ENCODE measurements at regions not wholly inside any gene's neighbourhood (a gene's known extent, or its start where the extent isn't known, plus 50 kb on each side); places are given as distances from the start of the nearest gene placed in this dataset.

DNA sequence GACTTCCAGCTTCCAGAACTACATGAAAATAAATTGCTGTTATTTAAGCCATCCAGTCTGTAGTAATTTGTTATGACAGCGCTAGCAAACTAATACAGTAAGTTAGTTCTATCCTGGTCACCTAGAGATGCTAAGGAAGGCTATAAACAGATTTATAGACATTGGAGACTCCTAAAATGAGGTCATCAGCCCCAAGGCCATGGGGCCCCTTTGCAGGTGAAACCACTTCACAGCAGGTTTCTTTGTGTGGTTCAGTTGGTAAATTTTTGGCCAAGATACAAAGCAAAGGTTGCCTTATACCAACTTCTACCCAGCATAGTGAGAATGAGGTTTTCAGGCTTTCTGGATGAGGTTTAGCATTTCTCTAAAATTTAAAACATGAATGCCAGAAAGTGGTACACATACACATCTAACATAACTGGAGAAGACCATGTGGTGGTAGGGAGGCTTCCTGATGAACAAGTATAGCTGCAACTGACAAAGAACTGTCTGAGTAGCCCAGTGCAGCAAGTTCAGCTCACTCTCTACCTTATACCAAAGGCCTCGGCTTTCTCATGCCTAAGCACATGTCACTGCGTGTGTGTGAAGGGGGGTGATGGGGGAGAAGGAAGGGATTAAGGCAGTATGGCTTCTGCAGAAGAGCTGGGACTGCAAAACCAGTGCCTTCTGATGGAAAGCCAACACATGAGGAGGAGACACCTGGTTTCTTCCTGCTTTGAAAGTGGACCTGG, 264.6 kb upstream of the TAS2R1 start:
- Mint-ChIP-seq H3K4me3 (no peak overlapping the region), H3K4me1 (no peaks in the 10 kb centered on the region), H3K27me3 (no peaks in the 10 kb centered on the region), H3K9me3 (ENCODE audit: insufficient read depth) (no peaks in the 10 kb centered on the region), H3K27ac (no peak overlapping the region)
- Histone ChIP-seq H2AFZ (ENCODE audit: insufficient read depth, low read depth, low read length, poor library complexity, severe bottlenecking) (no peak overlapping the region), H3K79me2 (ENCODE audit: control insufficient read depth, insufficient read depth, low read length) (no peaks in the 10 kb centered on the region), H3K4me2 (replicated peaks; ENCODE audit: low read depth, low read length, poor library complexity, severe bottlenecking) (no peak overlapping the region), H3K9ac (ENCODE audit: low read length) (no peak overlapping the region), H3K4me1 (ENCODE audit: control insufficient read depth in 2 of 2, insufficient read depth in 2 of 2, low read length in 2 of 2) (no peaks in the 10 kb centered on the region), H3K9me3 (ENCODE audit: control extremely low read depth in 1 of 3, control insufficient read depth in 2 of 3, insufficient read depth in 1 of 3, low read length in 2 of 3) (peaks cover 0 to 7% (median 0%) of the 10 kb centered on the region in 3 donors), H4K20me1 (ENCODE audit: control insufficient read depth, insufficient read depth, low read length, poor library complexity, severe bottlenecking) (no peaks in the 10 kb centered on the region), H3K27me3 (replicated peaks in 1 of 4; ENCODE audit: control extremely low read depth in 1 of 4, control insufficient read depth in 3 of 4, insufficient read depth in 4 of 4, low read length in 3 of 4) (no peaks in the 10 kb centered on the region), H3K36me3 (replicated peaks in 1 of 2; ENCODE audit: control extremely low read depth in 1 of 2, control insufficient read depth in 1 of 2, extremely low read depth in 1 of 2, insufficient read depth in 2 of 2, low read length in 1 of 2) (no peaks in the 10 kb centered on the region), H3K27ac (ENCODE audit: low read length in 2 of 2) (no peak overlapping the region), H3K4me3 (ENCODE audit: control extremely low read depth in 1 of 5, extremely low read depth in 1 of 5, insufficient read depth in 1 of 5, low read depth in 2 of 5, low read length in 4 of 5) (no peak overlapping the region)
- WGBS (ENCODE audit: insufficient coverage): 17% methylated on average over 1 of the region's 3 CpGs
- ChIA-PET POLR2A (no interaction called here), CTCF (no interaction called here)
- intact Hi-C loops (cut with micrococcal nuclease): no loop called here
- no peak for ATAC-seq (ENCODE audit: low read depth)
- TF ChIP-seq, protein P1, sequence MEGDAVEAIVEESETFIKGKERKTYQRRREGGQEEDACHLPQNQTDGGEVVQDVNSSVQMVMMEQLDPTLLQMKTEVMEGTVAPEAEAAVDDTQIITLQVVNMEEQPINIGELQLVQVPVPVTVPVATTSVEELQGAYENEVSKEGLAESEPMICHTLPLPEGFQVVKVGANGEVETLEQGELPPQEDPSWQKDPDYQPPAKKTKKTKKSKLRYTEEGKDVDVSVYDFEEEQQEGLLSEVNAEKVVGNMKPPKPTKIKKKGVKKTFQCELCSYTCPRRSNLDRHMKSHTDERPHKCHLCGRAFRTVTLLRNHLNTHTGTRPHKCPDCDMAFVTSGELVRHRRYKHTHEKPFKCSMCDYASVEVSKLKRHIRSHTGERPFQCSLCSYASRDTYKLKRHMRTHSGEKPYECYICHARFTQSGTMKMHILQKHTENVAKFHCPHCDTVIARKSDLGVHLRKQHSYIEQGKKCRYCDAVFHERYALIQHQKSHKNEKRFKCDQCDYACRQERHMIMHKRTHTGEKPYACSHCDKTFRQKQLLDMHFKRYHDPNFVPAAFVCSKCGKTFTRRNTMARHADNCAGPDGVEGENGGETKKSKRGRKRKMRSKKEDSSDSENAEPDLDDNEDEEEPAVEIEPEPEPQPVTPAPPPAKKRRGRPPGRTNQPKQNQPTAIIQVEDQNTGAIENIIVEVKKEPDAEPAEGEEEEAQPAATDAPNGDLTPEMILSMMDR (IDR thresholded peaks at IDR 0.05): no peak
- no peak for TF ChIP-seq EZH2 (IDR thresholded peaks at IDR 0.05; ENCODE audit: borderline replicate concordance, insufficient read depth, low read depth, low read length, poor library complexity, severe bottlenecking)
- no peak for DNase-seq

DNA sequence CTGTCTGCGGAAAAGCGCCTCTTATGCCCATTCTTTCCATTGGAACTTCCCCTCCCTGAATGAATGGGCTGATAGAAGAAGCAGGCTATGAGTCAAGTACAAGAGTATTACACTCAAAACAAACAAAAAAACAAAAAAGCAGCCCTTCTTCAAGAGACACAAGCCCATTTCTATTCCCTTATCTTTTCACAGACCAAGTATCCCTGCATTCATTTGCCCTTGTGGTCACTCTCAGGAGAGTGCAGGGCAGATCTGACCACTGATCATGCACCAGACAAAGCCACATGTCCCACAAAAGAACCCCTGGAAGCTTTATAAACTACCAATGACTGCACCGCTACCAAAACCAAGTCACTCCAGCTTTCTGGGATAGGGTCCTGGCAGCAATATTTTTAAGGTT, 262.5 kb upstream of the TAS2R1 start:
- no peaks in the 10 kb centered on the region for H4K20me1 ChIP-seq (ENCODE audit: control insufficient read depth, insufficient read depth, low read length, poor library complexity, severe bottlenecking)
- TF ChIP-seq EZH2 (IDR thresholded peaks at IDR 0.05; ENCODE audit: borderline replicate concordance, insufficient read depth, low read depth, low read length, poor library complexity, severe bottlenecking): no peak
- TF ChIP-seq, protein P1 (IDR thresholded peaks at IDR 0.05): no peak
- H3K27ac ChIP-seq (ENCODE audit: low read length in 2 of 2): no peak overlapping the region
- no peak overlapping the region for H3K4me2 ChIP-seq (replicated peaks; ENCODE audit: low read depth, low read length, poor library complexity, severe bottlenecking)
- whole genome bisulfite sequencing (ENCODE audit: insufficient coverage): 100% methylated on average over 1 of the region's 3 CpGs
- no peaks in the 10 kb centered on the region for H3K79me2 ChIP-seq (ENCODE audit: control insufficient read depth, insufficient read depth, low read length)
- no peak for DNase-seq
- H3K36me3 ChIP-seq (replicated peaks in 1 of 2; ENCODE audit: control extremely low read depth in 1 of 2, control insufficient read depth in 1 of 2, extremely low read depth in 1 of 2, insufficient read depth in 2 of 2, low read length in 1 of 2): no peaks in the 10 kb centered on the region
- no peaks in the 10 kb centered on the region for H3K4me1 ChIP-seq (ENCODE audit: control insufficient read depth in 2 of 2, insufficient read depth in 2 of 2, low read length in 2 of 2)
- H3K4me3 Mint-ChIP-seq: no peak overlapping the region
- CTCF ChIA-PET: no interaction called here
- no peak for ATAC-seq (ENCODE audit: low read depth)
- H3K27ac Mint-ChIP-seq: no peak overlapping the region
- H3K27me3 Mint-ChIP-seq: no peaks in the 10 kb centered on the region
- no peak overlapping the region for H3K9ac ChIP-seq (ENCODE audit: low read length)
- no peaks in the 10 kb centered on the region for H3K9me3 Mint-ChIP-seq (ENCODE audit: insufficient read depth)
- no peak overlapping the region for H3K4me3 ChIP-seq (ENCODE audit: control extremely low read depth in 1 of 5, extremely low read depth in 1 of 5, insufficient read depth in 1 of 5, low read depth in 2 of 5, low read length in 4 of 5)
- H3K9me3 ChIP-seq (ENCODE audit: control extremely low read depth in 1 of 3, control insufficient read depth in 2 of 3, insufficient read depth in 1 of 3, low read length in 2 of 3): peaks cover 0 to 10% (median 0%) of the 10 kb centered on the region in 3 donors
- POLR2A ChIA-PET: no interaction called here
- no peak overlapping the region for H2AFZ ChIP-seq (ENCODE audit: insufficient read depth, low read depth, low read length, poor library complexity, severe bottlenecking)
- H3K4me1 Mint-ChIP-seq: no peaks in the 10 kb centered on the region
- H3K27me3 ChIP-seq (replicated peaks in 1 of 4; ENCODE audit: control extremely low read depth in 1 of 4, control insufficient read depth in 3 of 4, insufficient read depth in 4 of 4, low read length in 3 of 4): no peaks in the 10 kb centered on the region
- intact Hi-C loops (cut with micrococcal nuclease): no loop called here

All from B cell (primary cell).